Activated CD4-positive, alpha-beta T cell treated with anti-CD3 and anti-CD28 coated beads, Interleukin-2, Interleukin-4, amounts not matched to agents 100 ng/mL and 50 ng/mL, durations not matched to agents 16 hours and 8 hours (primary cell): ENCODE measurements at regions not wholly inside any gene's neighbourhood (a gene's known extent, or its start where the extent isn't known, plus 50 kb on each side); places are given as distances from the start of the nearest gene placed in this dataset.

Source experiments
- DNase-seq: peaks from one replicate; pipeline ENCODE4 v3.0.0-alpha.2; 2020; ENCODE audit warnings: low spot score

- no peak for DNase-seq
Measured at GRCh38 chr13:30151388-30151787, 156.0 kb downstream of the KATNAL1 start.

GRCh38 chr13:30149248-30149647 is 158.1 kb downstream of the KATNAL1 start:
- DNase-seq: no peak

- DNase-seq: no peak
Measured at GRCh38 chr13:30148786-30149185, 158.6 kb downstream of the KATNAL1 start.

- DNase-seq: peak; percentile 79
Measured at GRCh38 chr13:30148171-30148754, 159.1 kb downstream of the KATNAL1 start.

- no peak for DNase-seq
Measured at GRCh38 chr13:30147421-30147820, 159.9 kb downstream of the KATNAL1 start.

- DNase-seq: no peak
Measured at GRCh38 chr13:30147015-30147414, 160.3 kb downstream of the KATNAL1 start.

GRCh38 chr13:30145709-30146367 is 161.5 kb downstream of the KATNAL1 start:
- peak; percentile 90 for DNase-seq

- DNase-seq: peak; percentile 72
Measured at GRCh38 chr13:30143666-30144400, 163.5 kb downstream of the KATNAL1 start.

GRCh38 chr13:30142486-30143211 is 164.7 kb downstream of the KATNAL1 start:
- peak; percentile 56 for DNase-seq

GRCh38 chr13:30141775-30142485 is 165.4 kb downstream of the KATNAL1 start:
- no peak for DNase-seq

GRCh38 chr13:30140973-30141372 is 166.4 kb downstream of the KATNAL1 start:
- no peak for DNase-seq

- DNase-seq: no peak
Measured at GRCh38 chr13:30138511-30138910, 168.8 kb downstream of the KATNAL1 start.

- DNase-seq: no peak
Measured at GRCh38 chr13:30135868-30136267, 171.5 kb downstream of the KATNAL1 start.

- DNase-seq: no peak
Measured at GRCh38 chr13:30135351-30135750, 172.0 kb downstream of the KATNAL1 start.

- DNase-seq: no peak
Measured at GRCh38 chr13:30134578-30134977, 172.8 kb downstream of the KATNAL1 start.

- DNase-seq: no peak
Measured at GRCh38 chr13:30133996-30134395, 173.4 kb downstream of the KATNAL1 start.

GRCh38 chr13:30133554-30133912 is 173.8 kb downstream of the KATNAL1 start:
- no peak for DNase-seq

- peak; percentile 97 for DNase-seq
Measured at GRCh38 chr13:30132623-30133553, 174.5 kb downstream of the KATNAL1 start.

GRCh38 chr13:30129411-30129810 is 177.9 kb downstream of the KATNAL1 start:
- DNase-seq: no peak

- DNase-seq: no peak
Measured at GRCh38 chr13:30128591-30128990, 178.8 kb downstream of the KATNAL1 start.

- DNase-seq: no peak
Measured at GRCh38 chr13:30128095-30128494, 179.3 kb downstream of the KATNAL1 start.
